Body of pancreas (tissue), 4 donors: ENCODE measurements at regions not wholly inside any gene's neighbourhood (a gene's known extent, or its start where the extent isn't known, plus 50 kb on each side); places are given as distances from the start of the nearest gene placed in this dataset.

Experiments used
- ATAC-seq: fragments of 150-250 bp; one replicate; pipeline ENCODE4 v1.9.1; 2016
- DNase-seq, 4 donors: peaks; one replicate each; pipeline ENCODE4 v3.0.0-alpha.2; 2019
- H3K27ac ChIP-seq, 4 donors: fragments of 200-600 bp; sonication (generic); 1 replicate in 3 of 4; 2 replicates in 1 of 4; pipeline versions ENCODE4 v1.5.1 to v1.6.1; 2016 to 2019; ENCODE audit warnings: mild to moderate bottlenecking in 1 of 4, mixed read lengths in 1 of 4, moderate library complexity in 1 of 4
- H3K27me3 ChIP-seq, 2 donors: fragments of 200-600 bp; sonication (generic); one replicate each; pipeline ENCODE4 v1.6.0; 2016; ENCODE audit warnings: mild to moderate bottlenecking in 1 of 2
- H3K36me3 ChIP-seq, 2 donors: fragments of 200-600 bp; sonication (generic); replicated peaks in 1 of 2; 2 replicates each; pipeline ENCODE4 v1.5.1; 2016; ENCODE audit warnings: low read depth in 2 of 2; ENCODE audit not compliant: insufficient read depth in 1 of 2
- H3K4me1 ChIP-seq: fragments of 200-600 bp; sonication (generic); one replicate; pipeline ENCODE4 v1.6.0; 2016
- H3K4me3 ChIP-seq, 2 donors: fragments of 200-600 bp; sonication (generic); 1 replicate in 1 of 2; 2 replicates in 1 of 2; pipeline ENCODE4 v1.5.1; 2016 to 2019
- H3K9me3 ChIP-seq, 3 donors: fragments of 200-600 bp; sonication (generic); 1 replicate in 2 of 3; 2 replicates in 1 of 3; pipeline ENCODE4 v1.5.1; 2016
- CTCF ChIP-seq, 7 experiments: fragments of 450-650 bp in 4 of 7; fragments of 200-600 bp in 3 of 7; sonication (generic) in 3 of 7; IDR thresholded peaks; one replicate each; pipeline ENCODE4 v1.5.1; 2016 to 2019; ENCODE audit warnings: antibody characterized with exemption in 7 of 7
- POLR2A ChIP-seq, 3 donors: fragments of 450-650 bp; IDR thresholded peaks; one replicate each; pipeline ENCODE4 v1.6.1; 2016; ENCODE audit warnings: antibody characterized with exemption in 3 of 3, mild to moderate bottlenecking in 2 of 3
- WGBS, 2 donors: methylation state at CpG; one replicate each; pipeline ENCODE4 v1.1.5; 2017; 5-methylcytosine and 5-hydroxymethylcytosine counted together
- intact Hi-C: fragments of 100-400 bp; cut with DNase I; formaldehyde crosslinking; loops from one replicate; pipeline ENCODE4 v1.15.1; 2023

DNA sequence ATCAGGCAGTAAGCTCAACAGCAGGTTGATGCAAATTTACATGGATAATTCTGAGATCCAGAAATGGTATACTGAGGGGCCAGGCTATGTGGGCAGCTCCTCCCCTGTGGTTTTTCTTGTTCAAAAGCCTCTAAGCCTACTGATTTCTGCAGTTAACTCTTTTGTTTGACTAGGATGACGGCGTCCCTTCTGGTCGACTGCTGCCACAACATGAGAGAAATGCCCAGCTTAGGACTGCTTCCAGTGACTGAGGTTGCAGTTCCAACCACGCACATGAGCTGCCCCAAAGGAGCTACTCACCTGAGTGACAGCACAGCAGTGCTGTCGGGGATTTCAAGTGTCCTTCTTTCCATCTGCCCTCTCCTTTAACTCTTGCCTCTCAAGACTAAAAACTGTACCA, 973.0 kb upstream of the GHITM start:
- 11 to 19% methylated on average over 5 of the region's 5 CpGs for WGBS, 2 donors

GRCh38 chr10:83167081-83167480, 972.2 kb upstream of the GHITM start:
- H3K36me3 ChIP-seq = no peaks in the 10 kb centered on the region
- TF ChIP-seq POLR2A (IDR thresholded peaks at IDR 0.05) (no peak), CTCF (IDR thresholded peaks at IDR 0.05) (no peak)
- no peaks in the 10 kb centered on the region for H3K9me3 ChIP-seq
- DNase-seq = no peak
- intact Hi-C loops = no loop called here
- peaks cover 4% of the 10 kb centered on the region for H3K4me1 ChIP-seq
- 79 to 84% methylated on average over 4 of the region's 4 CpGs for WGBS, 2 donors
- ATAC-seq = no peak
- no peak overlapping the region for H3K27ac ChIP-seq
- no peaks in the 10 kb centered on the region for H3K27me3 ChIP-seq
- H3K4me3 ChIP-seq = no peak overlapping the region

More for the DNA sequence above, 973.0 kb upstream of the GHITM start:
- intact Hi-C loops = no loop called here
- no peak for TF ChIP-seq POLR2A (IDR thresholded peaks at IDR 0.05)
- peak in 5 of 7 experiments; percentile 10 to 38 (median 21) for TF ChIP-seq CTCF (IDR thresholded peaks at IDR 0.05)
- no peaks in the 10 kb centered on the region for H3K36me3 ChIP-seq
- no peak overlapping the region for H3K4me3 ChIP-seq
- peak; percentile 68 for ATAC-seq
- peaks cover 4% of the 10 kb centered on the region for H3K4me1 ChIP-seq
- no peak overlapping the region for H3K27ac ChIP-seq
- no peaks in the 10 kb centered on the region for H3K9me3 ChIP-seq
- DNase-seq = peak; percentile 25 to 53 (median 34)
- no peaks in the 10 kb centered on the region for H3K27me3 ChIP-seq

DNA sequence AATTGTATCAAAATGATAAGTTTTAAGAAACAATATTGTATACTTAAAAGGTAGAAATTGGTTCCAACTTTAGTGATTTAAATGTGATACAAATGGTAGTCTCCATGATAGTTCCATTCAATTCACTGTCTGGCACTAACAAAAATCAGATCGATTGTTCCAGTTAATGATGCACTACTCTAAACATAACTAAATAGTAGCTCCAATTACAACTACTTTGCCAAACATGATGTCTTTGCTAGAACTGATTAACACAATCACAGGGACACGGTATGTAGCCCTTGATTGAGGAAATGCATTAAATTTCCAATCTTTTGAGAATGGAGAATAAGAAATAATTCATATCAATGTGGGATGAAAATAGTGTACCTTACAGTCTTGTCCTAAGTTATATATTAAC, 962.4 kb upstream of the GHITM start:
- Histone ChIP-seq H3K27me3 (no peaks in the 10 kb centered on the region), H3K4me3 (no peak overlapping the region), H3K4me1 (no peaks in the 10 kb centered on the region), H3K9me3 (no peaks in the 10 kb centered on the region), H3K36me3 (no peaks in the 10 kb centered on the region), H3K27ac (no peak overlapping the region)
- no peak for TF ChIP-seq POLR2A (IDR thresholded peaks at IDR 0.05)
- TF ChIP-seq CTCF (IDR thresholded peaks at IDR 0.05) = no peak
- intact Hi-C loops = no loop called here
- DNase-seq = no peak
- 40 to 55% methylated on average over 2 of the region's 2 CpGs for WGBS, 2 donors
- no peak for ATAC-seq

DNA sequence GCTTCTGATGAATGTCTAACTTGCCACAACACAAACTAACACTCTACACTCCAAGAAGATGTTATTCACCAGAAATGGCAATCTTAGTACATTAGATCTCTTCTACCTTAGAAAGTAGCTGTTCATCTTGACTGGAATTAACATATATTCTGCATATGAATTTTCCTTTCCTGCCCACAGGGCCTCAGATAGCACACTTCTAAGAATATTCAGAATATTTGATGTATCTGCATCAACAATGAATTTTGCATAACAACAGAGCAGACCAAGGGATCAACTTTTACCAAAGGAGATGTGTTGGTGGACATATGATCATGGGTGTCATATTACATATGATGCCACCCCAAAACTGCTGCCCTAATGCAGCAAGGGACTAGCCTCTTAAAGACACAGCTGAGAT, 960.8 kb upstream of the GHITM start:
- H3K4me1 ChIP-seq = no peaks in the 10 kb centered on the region
- no peaks in the 10 kb centered on the region for H3K9me3 ChIP-seq
- intact Hi-C loops = no loop called here
- no peak for TF ChIP-seq CTCF (IDR thresholded peaks at IDR 0.05)
- no peak for TF ChIP-seq POLR2A (IDR thresholded peaks at IDR 0.05)
- no peaks in the 10 kb centered on the region for H3K27me3 ChIP-seq
- no peaks in the 10 kb centered on the region for H3K36me3 ChIP-seq
- H3K4me3 ChIP-seq = no peak overlapping the region
- DNase-seq (no peak), ATAC-seq (no peak)
- no peak overlapping the region for H3K27ac ChIP-seq

GRCh38 chr10:83179371-83179770, 959.9 kb upstream of the GHITM start:
- WGBS, 2 donors = 60 to 74% methylated on average over 4 of the region's 4 CpGs
- Histone ChIP-seq H3K9me3 (no peaks in the 10 kb centered on the region), H3K4me3 (no peak overlapping the region), H3K27ac (no peak overlapping the region), H3K27me3 (no peaks in the 10 kb centered on the region), H3K4me1 (no peaks in the 10 kb centered on the region), H3K36me3 (no peaks in the 10 kb centered on the region)
- TF ChIP-seq CTCF (IDR thresholded peaks at IDR 0.05) = no peak
- no peak for TF ChIP-seq POLR2A (IDR thresholded peaks at IDR 0.05)
- intact Hi-C loops = no loop called here
- DNase-seq = no peak
- no peak for ATAC-seq
